GM23338 (cell line): ENCODE measurements at regions not wholly inside any gene's neighbourhood (a gene's known extent, or its start where the extent isn't known, plus 50 kb on each side); places are given as distances from the start of the nearest gene placed in this dataset.

Experiments used
- CREB1 ChIP-seq: fragments of 250-450 bp; sonication (Bioruptor Pico); IDR thresholded peaks from 2 replicates; pipeline ENCODE4 v1.5.0; 2020; ENCODE audit warnings: low read depth, mild to moderate bottlenecking, moderate library complexity
- CTCF ChIP-seq, 2 experiments: fragments of 200-600 bp in 1 of 2; sonication (generic) in 1 of 2; conservative IDR thresholded peaks; 2 replicates each; pipeline versions ENCODE4 v1.5.1 to v1.6.1; 2016 to 2017; ENCODE audit warnings: antibody characterized with exemption in 2 of 2, low read depth in 2 of 2, mild to moderate bottlenecking in 2 of 2, moderate library complexity in 1 of 2
- ETS1 ChIP-seq: IDR thresholded peaks from 2 replicates; pipeline ENCODE4 v1.6.1; 2016; ENCODE audit warnings: antibody characterized with exemption
- EZH2 ChIP-seq: fragments of 200-600 bp; sonication (generic); IDR thresholded peaks from one replicate; pipeline ENCODE4 v1.8.0; 2017; ENCODE audit warnings: antibody characterized with exemption, mild to moderate bottlenecking, low read depth; ENCODE audit not compliant: unreplicated experiment
- EZH2phosphoT487 ChIP-seq: fragments of 200-600 bp; sonication (generic); IDR thresholded peaks from one replicate; pipeline ENCODE4 v1.8.1; 2018; ENCODE audit warnings: antibody characterized with exemption; ENCODE audit not compliant: unreplicated experiment
- JUNB ChIP-seq: IDR thresholded peaks from one replicate; pipeline ENCODE4 v1.6.1; 2016; ENCODE audit warnings: antibody characterized with exemption; ENCODE audit not compliant: unreplicated experiment
- NANOG ChIP-seq: IDR thresholded peaks from 2 replicates; pipeline ENCODE4 v1.6.1; 2016; ENCODE audit warnings: antibody characterized with exemption, borderline replicate concordance
- POLR2AphosphoS5 ChIP-seq: IDR thresholded peaks from 2 replicates; pipeline ENCODE4 v1.6.1; 2016; ENCODE audit warnings: antibody characterized with exemption, low read depth
- REST ChIP-seq: IDR thresholded peaks from one replicate; pipeline ENCODE4 v1.6.1; 2018; ENCODE audit warnings: antibody characterized with exemption; ENCODE audit not compliant: unreplicated experiment
- ZNF114 ChIP-seq: fragments of 250-450 bp; sonication (Bioruptor Pico); IDR thresholded peaks from 2 replicates; pipeline ENCODE4 v1.5.0; 2020; ENCODE audit warnings: mild to moderate bottlenecking, moderate library complexity
- ZNF331 ChIP-seq: fragments of 250-450 bp; sonication (Bioruptor Pico); IDR thresholded peaks from 2 replicates; pipeline ENCODE4 v1.5.0; 2020; ENCODE audit warnings: low read depth, mild to moderate bottlenecking, moderate library complexity
- ZNF462 ChIP-seq: fragments of 250-450 bp; sonication (Bioruptor Pico); IDR thresholded peaks from 2 replicates; pipeline ENCODE4 v1.5.0; 2020; ENCODE audit warnings: mild to moderate bottlenecking, moderate library complexity

- TF ChIP-seq CTCF (conservative IDR thresholded peaks at IDR 0.05; ENCODE audit: low read depth in 2 of 2) (no peak), EZH2 (no peak), POLR2AphosphoS5 (no peak), REST (no peak), EZH2phosphoT487 (no peak), ZNF114 (no peak), ZNF331 (no peak), CREB1 (no peak), ZNF462 (CRISPR knock-in tag) (no peak), NANOG (no peak), ETS1 (no peak), JUNB (no peak)
These were observed 172.9 kb upstream of the SMIM23 start for GRCh38 chr5:171612749-171613148.
